Effector CD4-positive, alpha-beta T cell (primary cell): ENCODE measurements at regions not wholly inside any gene's neighbourhood (a gene's known extent, or its start where the extent isn't known, plus 50 kb on each side); places are given as distances from the start of the nearest gene placed in this dataset.

Experiments used
- DNase-seq: peaks from one replicate; pipeline ENCODE4 v3.0.0-alpha.2; 2020

DNA sequence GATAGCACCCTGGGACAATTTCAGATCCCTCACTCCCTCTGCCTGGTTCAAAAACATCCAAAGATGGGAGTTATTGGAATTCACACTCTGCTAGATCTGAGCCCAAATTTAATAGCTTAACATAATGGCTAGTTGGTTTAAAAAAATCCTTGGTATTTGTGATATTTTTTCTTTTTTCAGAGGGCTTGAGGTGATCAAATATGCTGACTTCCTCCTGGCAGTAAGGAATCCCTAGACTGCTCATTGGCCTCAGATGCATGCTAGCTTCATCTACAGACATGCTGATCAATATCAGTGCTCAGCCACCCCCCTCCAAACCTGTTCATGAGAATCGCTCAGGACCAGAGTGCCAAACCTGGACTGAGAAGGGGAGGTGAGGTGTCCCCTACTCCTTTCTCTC lies 74.7 kb upstream of the PLPP4 start:
- no peak for DNase-seq

DNA sequence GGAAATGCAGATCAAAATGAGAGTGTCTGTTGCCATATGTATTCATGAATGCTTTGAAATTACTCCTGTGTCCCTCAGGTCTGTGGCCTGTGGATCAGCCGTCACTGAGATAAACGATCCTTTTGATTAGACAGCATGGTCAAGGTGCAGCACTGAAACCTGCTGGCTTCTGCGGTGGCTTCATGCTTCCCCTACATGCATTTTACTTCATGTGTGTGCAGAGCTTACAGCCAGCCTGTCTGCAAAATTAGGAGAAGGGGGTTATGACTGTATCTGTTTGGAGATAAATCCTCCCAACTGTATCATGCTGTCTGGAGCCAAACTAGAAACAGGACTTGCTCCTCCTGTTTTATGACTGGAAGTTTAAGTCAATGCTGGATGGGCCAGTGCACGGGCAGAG lies 71.0 kb upstream of the PLPP4 start:
- DNase-seq: no peak

GRCh38 chr10:120386896-120387295 lies 70.1 kb upstream of the PLPP4 start:
- no peak for DNase-seq

GRCh38 chr10:120387326-120387725 lies 69.7 kb upstream of the PLPP4 start:
- no peak for DNase-seq

DNA sequence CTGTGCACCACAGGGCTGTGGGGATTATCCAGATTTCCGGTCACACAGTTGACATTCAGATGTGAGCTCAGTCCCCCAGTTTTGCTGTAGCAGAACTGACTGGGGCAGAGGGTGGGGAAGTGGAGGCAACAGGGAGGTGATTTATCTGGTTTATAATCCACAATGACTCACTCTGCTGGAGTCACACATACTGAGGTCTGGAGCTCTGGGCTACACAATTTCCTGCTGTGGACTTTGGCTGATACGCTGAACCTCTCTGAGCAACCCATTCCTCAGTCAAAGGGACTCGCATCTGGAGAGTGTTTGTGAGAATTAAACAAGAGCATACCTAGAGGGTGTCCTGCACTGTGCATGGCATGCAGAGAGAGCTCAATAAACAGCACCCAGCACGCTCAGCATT lies 64.8 kb upstream of the PLPP4 start:
- no peak for DNase-seq

DNA sequence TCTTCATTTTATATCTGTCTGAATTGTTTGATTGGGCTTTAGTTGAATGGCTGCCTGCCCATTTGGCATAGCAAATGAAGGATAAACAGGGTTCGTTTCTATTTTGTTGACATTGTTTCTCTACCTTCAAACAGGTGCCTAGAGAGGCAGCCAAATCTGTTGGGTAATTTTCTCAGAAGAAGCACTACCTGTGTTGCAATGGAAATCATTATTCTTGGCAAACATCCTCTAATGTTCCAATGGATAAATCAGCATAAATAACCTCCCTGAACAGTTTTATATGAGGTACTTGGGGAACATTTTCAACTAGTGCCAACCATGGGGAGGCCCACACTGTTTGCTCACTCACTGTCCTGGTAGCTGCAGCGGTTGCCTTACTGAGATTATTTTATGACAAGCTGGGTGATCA lies 64.4 kb upstream of the PLPP4 start:
- no peak for DNase-seq

GRCh38 chr10:120394446-120394845 lies 62.6 kb upstream of the PLPP4 start:
- no peak for DNase-seq

DNA sequence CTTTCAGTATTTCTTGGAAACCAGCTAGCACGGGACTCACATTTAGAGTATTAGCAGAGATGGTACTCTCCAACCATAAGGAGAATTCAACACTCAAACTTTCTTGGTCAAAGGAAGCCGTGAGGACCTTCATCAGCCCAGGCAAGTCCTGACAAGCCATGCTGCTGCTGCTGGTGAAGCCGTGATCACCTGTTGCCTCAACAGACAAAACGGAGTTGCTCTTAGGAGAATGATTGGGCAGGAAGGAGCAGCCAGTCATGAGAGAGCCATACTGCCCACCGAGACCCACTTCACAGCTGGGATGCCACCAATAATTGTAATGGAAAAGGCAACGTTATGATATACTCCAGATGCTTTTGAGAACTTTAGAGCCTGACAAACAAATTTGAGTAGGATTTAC lies 60.8 kb upstream of the PLPP4 start:
- no peak for DNase-seq

DNA sequence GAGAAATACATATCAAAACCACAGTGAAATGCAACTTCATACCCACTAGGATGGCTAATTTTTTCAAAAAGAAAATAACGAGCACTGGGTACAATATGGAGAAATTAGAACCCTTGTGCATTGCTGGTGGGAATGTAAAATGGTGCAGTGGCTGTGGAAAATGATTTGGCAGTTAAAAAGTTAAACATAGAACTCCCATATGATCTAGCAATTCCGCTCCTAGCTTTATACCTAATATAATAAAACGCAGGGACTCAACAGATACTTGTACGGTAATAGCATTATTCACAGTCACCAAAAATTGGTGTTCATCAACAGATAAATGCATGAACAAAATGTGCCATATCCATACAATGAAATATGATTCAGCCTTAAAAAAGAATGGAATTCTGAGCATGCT lies 58.8 kb upstream of the PLPP4 start:
- DNase-seq: no peak

GRCh38 chr10:120400601-120401000 lies 56.4 kb upstream of the PLPP4 start:
- no peak for DNase-seq

- DNase-seq: no peak
Measured at GRCh38 chr10:120402147-120402766, 54.8 kb upstream of the PLPP4 start.

DNA sequence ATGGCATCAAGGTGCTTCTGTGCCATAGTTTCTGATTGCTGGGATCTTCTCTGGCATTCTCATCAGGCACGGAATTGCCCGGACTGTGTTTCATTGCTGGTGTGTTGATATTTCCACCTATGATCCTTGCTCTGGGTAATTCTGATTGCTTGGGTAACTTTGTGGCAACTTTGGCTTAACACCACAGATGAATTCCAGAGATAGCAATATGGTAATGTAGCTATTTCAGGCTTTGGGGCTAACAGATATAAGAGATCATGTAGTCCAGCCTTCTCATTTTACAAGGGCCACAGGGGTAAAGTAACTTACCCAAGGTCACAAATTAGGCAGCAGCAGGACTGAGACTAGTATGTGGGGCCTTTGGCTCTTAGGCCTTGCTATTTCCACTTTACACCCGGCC lies 53.9 kb upstream of the PLPP4 start:
- no peak for DNase-seq

DNA sequence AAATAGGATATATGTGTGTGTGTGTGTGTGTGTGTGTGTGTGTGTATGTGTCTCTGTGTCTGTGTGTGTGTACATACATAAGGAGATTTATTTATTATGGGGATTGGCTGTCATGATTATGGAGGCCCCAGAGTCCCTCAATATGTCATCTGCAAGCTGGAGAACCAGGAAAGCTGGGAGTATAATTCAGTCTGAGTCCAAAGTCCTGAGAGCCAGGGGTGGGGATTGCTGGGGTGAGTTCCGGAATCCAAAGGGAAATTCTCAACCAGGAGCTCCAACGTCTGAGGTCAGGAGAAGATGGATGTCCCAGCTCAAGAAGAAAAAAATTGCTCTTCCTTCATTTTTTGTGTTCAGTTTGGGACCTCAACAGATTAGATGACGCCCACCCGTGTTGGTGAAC lies 50.7 kb upstream of the PLPP4 start:
- no peak for DNase-seq
